ENCODE measurements at regions not wholly inside any gene's neighbourhood (a gene's known extent, or its start where the extent isn't known, plus 50 kb on each side); places are given as distances from the start of the nearest gene placed in this dataset.

- DNase-seq (ENCODE audit: low read depth): no peak
- H3K4me3 ChIP-seq (ENCODE audit: low read length): no peak overlapping the region
Observed at GRCh38 chr17:65364438-65364837, 197.0 kb downstream of the AXIN2 start.

DNA sequence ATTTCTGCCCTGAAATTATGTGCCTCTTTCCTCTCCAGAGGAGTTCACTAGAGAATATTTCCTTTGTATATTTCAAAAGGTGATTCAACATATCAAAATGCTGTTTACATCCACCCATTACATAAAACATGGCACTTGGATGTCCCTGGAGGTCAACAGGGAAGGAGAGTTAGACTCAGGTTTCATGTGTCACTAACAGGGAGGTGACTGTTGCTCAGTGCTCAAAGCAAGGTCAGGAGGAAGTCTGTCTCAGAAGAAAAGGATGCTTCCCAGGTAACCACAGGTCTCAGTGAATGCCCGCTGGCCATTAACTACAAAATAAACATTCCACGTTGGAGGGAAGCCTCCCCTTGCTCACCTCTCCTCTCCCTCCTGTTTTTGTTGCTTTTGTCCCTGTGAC lies 198.6 kb downstream of the AXIN2 start:
- no peak for DNase-seq (ENCODE audit: low read depth)

More at GRCh38 chr17:65364438-65364837, 197.0 kb downstream of the AXIN2 start:
- TF ChIP-seq CTCF (conservative IDR thresholded peaks at IDR 0.05; ENCODE audit: low read length): no peak

GRCh38 chr17:65360961-65361552 lies 200.4 kb downstream of the AXIN2 start:
- no peak for DNase-seq (ENCODE audit: low read depth)
- TF ChIP-seq CTCF (conservative IDR thresholded peaks at IDR 0.05; ENCODE audit: low read length): no peak
- H3K4me3 ChIP-seq (ENCODE audit: low read length): no peak overlapping the region

More for the DNA sequence above, 198.6 kb downstream of the AXIN2 start:
- no peak overlapping the region for H3K4me3 ChIP-seq (ENCODE audit: low read length)
- no peak for TF ChIP-seq CTCF (conservative IDR thresholded peaks at IDR 0.05; ENCODE audit: low read length)

- peak; percentile 77 for DNase-seq (ENCODE audit: low read depth)
- no peak overlapping the region for H3K4me3 ChIP-seq (ENCODE audit: low read length)
- no peak for TF ChIP-seq CTCF (conservative IDR thresholded peaks at IDR 0.05; ENCODE audit: low read length)
Observed at GRCh38 chr17:65359016-65359415, 202.4 kb downstream of the AXIN2 start.

DNA sequence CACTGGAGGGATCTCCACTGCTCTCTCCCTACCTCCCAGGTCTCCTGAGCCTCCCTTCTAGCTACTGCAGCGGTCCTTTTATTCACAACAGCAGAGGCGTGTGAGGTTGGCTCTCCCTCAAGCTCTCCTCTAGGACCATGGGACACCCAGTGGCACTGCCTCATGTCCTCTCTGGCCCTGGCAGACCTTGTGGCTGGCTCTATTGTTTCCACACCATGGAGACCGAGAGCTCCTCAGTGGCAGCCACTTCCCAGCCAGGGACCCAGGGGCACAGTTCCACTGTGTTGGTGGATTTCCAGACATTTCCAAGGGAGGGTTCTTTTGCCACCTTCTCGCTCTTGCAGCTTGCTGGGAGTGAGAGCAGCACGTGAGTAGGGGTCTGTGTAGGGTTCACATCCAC lies 204.9 kb downstream of the AXIN2 start:
- TF ChIP-seq CTCF (conservative IDR thresholded peaks at IDR 0.05; ENCODE audit: low read length): no peak
- H3K4me3 ChIP-seq (ENCODE audit: low read length): no peak overlapping the region
- DNase-seq (ENCODE audit: low read depth): no peak

DNA sequence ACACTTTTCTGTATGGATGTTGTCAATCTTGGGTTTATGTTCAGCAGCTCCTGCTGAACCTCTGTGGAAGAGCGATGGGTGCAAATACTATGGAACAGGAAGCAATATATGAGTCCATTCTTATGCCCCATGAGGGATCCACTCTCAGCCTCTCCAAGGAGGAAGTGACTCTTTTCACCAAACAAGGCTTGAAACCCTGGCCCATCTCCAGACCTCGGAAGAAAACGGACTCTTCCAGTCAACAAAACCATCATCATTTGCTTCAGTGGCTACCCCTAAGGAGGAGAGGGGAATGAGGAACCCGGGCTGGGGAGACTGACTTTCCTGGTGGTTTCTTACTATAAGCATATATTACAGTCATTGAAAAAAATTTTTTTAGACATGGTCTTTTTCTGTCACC lies 206.2 kb downstream of the AXIN2 start:
- TF ChIP-seq CTCF (conservative IDR thresholded peaks at IDR 0.05; ENCODE audit: low read length): no peak
- no peak for DNase-seq (ENCODE audit: low read depth)
- H3K4me3 ChIP-seq (ENCODE audit: low read length): no peak overlapping the region

DNA sequence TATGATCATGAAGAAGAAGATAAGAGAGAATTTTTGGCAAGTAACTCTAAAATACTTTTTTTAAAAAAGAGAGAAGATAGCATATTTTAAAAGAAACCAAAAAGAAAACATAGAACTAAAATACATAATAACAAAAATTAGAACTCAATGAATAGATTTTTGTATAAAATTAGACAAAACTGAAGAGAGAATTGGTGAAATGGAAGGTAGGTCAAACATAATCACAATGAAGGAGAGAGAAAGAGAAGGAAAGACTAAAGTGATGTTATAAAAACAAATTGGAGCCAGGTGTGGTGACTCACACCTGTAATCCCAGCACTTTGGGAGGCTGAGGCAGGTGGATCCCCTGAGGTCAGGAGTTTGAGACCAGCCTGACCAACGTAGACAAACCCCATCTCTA lies 211.5 kb downstream of the AXIN2 start:
- TF ChIP-seq CTCF (conservative IDR thresholded peaks at IDR 0.05; ENCODE audit: low read length): no peak
- no peak for DNase-seq (ENCODE audit: low read depth)
- H3K4me3 ChIP-seq (ENCODE audit: low read length): no peak overlapping the region
